Suprapubic skin (tissue), 4 donors: ENCODE measurements at regions not wholly inside any gene's neighbourhood (a gene's known extent, or its start where the extent isn't known, plus 50 kb on each side); places are given as distances from the start of the nearest gene placed in this dataset.

Experiments used
- EP300 ChIP-seq: sonication (generic); formaldehyde crosslinking; IDR thresholded peaks from one replicate; pipeline ENCODE4 v1.6.1; 2017; ENCODE audit warnings: antibody characterized with exemption
- POLR2A ChIP-seq, 2 donors: fragments of 450-650 bp; IDR thresholded peaks; one replicate each; pipeline ENCODE4 v1.6.1; 2017; ENCODE audit warnings: antibody characterized with exemption in 2 of 2, mild to moderate bottlenecking in 2 of 2, moderate library complexity in 2 of 2
- POLR2AphosphoS5 ChIP-seq, 3 donors: sonication (generic); formaldehyde crosslinking; IDR thresholded peaks; one replicate each; pipeline ENCODE4 v1.6.1; 2017; ENCODE audit warnings: antibody characterized with exemption in 3 of 3
- TF ChIP-seq, protein P1 (sequence below), 2 donors: fragments of 200-600 bp in 1 of 2; fragments of 450-650 bp in 1 of 2; sonication (generic) in 1 of 2; IDR thresholded peaks; one replicate each; pipeline ENCODE4 v1.5.1; 2016 to 2019; ENCODE audit warnings: antibody characterized with exemption in 2 of 2, mild to moderate bottlenecking in 1 of 2, moderate library complexity in 1 of 2

- TF ChIP-seq, protein P1, sequence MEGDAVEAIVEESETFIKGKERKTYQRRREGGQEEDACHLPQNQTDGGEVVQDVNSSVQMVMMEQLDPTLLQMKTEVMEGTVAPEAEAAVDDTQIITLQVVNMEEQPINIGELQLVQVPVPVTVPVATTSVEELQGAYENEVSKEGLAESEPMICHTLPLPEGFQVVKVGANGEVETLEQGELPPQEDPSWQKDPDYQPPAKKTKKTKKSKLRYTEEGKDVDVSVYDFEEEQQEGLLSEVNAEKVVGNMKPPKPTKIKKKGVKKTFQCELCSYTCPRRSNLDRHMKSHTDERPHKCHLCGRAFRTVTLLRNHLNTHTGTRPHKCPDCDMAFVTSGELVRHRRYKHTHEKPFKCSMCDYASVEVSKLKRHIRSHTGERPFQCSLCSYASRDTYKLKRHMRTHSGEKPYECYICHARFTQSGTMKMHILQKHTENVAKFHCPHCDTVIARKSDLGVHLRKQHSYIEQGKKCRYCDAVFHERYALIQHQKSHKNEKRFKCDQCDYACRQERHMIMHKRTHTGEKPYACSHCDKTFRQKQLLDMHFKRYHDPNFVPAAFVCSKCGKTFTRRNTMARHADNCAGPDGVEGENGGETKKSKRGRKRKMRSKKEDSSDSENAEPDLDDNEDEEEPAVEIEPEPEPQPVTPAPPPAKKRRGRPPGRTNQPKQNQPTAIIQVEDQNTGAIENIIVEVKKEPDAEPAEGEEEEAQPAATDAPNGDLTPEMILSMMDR (IDR thresholded peaks at IDR 0.05) = no peak
- no peak for TF ChIP-seq POLR2AphosphoS5 (IDR thresholded peaks at IDR 0.05)
- TF ChIP-seq POLR2A (IDR thresholded peaks at IDR 0.05) = no peak
- no peak for TF ChIP-seq EP300
Observed at GRCh38 chr5:167356374-167356773, 935.1 kb upstream of the WWC1 start.
